ENCODE measurements at regions not wholly inside any gene's neighbourhood (a gene's known extent, or its start where the extent isn't known, plus 50 kb on each side); places are given as distances from the start of the nearest gene placed in this dataset.

DNA sequence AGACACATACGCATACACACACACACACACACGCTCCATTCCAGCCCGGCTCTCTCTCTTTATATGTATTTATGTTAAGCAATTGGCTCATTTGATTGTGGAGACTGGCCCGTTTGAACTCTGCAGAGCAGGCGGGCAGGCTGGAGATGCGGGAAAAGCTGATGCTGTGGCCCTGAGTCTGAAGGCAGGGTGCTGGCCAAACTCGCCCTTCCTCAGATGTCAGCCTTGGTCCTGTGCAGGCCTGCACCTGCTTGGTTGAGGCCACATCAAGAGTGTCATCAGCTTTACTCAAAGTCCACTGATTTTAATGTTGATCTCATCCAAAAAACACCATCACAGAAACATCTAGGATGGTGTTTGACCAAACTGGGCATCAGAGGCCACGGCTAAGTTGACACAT, 569.3 kb downstream of the TBC1D22A start:
- Histone ChIP-seq H3K4me3 (replicated peaks; ENCODE audit: insufficient read depth, low read length) (no peak overlapping the region), H3K27me3 (ENCODE audit: insufficient read depth, poor library complexity, severe bottlenecking) (no peaks in the 10 kb centered on the region), H3K27ac (replicated peaks) (no peak overlapping the region)
- no peak for DNase-seq (ENCODE audit: low read depth in 1 of 2, low spot score in 1 of 2)
- TF ChIP-seq SPI1 (IDR thresholded peaks at IDR 0.05; ENCODE audit: borderline replicate concordance, low read depth) (no peak), POLR2AphosphoS5 (IDR thresholded peaks at IDR 0.05; ENCODE audit: low read depth) (no peak), GABPA (IDR thresholded peaks at IDR 0.05; ENCODE audit: low read depth) (no peak), CTCF (IDR thresholded peaks at IDR 0.05; ENCODE audit: insufficient read depth, low read length) (no peak)
- TF ChIP-seq, protein P1, sequence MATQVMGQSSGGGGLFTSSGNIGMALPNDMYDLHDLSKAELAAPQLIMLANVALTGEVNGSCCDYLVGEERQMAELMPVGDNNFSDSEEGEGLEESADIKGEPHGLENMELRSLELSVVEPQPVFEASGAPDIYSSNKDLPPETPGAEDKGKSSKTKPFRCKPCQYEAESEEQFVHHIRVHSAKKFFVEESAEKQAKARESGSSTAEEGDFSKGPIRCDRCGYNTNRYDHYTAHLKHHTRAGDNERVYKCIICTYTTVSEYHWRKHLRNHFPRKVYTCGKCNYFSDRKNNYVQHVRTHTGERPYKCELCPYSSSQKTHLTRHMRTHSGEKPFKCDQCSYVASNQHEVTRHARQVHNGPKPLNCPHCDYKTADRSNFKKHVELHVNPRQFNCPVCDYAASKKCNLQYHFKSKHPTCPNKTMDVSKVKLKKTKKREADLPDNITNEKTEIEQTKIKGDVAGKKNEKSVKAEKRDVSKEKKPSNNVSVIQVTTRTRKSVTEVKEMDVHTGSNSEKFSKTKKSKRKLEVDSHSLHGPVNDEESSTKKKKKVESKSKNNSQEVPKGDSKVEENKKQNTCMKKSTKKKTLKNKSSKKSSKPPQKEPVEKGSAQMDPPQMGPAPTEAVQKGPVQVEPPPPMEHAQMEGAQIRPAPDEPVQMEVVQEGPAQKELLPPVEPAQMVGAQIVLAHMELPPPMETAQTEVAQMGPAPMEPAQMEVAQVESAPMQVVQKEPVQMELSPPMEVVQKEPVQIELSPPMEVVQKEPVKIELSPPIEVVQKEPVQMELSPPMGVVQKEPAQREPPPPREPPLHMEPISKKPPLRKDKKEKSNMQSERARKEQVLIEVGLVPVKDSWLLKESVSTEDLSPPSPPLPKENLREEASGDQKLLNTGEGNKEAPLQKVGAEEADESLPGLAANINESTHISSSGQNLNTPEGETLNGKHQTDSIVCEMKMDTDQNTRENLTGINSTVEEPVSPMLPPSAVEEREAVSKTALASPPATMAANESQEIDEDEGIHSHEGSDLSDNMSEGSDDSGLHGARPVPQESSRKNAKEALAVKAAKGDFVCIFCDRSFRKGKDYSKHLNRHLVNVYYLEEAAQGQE (IDR thresholded peaks at IDR 0.05; ENCODE audit: insufficient replicate concordance, low read depth), result no peak

DNA sequence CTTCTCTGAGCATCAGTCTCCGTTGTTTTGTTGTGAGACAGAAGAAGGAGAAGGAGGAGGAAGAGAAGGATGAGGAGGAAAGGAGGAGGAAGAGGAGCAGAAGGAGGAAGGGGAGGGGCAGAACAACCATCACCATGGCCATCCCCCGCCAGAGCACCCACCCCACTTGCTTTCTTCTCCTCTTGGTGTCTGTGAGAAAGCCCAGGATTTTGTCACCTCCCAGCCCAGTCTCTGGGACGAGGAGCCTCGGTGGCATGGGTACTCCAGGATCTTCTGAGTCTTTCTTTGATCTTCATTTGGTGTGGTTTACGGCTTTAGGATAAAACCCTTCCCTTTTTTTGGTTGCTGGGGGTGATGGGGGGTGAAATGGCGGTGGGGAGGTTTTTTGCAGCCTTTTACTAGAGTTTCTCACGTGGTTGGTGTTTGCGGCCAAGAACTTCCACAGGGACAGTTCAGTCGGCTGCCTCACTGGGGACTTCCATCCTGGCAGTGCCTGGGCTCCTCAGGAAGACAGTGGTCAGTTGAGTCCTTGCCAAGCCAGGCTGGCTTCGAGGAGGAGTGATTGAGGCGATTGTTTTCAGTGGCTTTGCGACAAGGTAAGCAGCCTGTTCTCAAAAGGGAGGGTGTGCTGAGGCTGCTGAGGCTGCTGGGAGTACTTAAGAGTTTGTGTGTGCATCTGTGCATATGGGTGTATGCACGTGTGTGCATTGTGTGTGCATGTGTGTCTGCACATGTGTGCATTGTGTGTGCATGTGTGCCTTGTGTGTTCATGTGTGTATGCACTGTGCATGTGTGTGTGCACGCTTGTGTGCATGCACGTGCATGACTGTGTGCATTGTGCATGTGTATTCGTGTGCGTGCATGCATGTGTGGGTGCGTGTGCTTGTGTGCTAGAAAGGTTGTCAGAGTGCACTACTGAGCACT, 567.5 kb downstream of the TBC1D22A start:
- H3K27me3 ChIP-seq (ENCODE audit: insufficient read depth, poor library complexity, severe bottlenecking), result no peaks in the 10 kb centered on the region
- no peak for TF ChIP-seq POLR2AphosphoS5 (IDR thresholded peaks at IDR 0.05; ENCODE audit: low read depth)
- no peak overlapping the region for H3K27ac ChIP-seq (replicated peaks)

DNA sequence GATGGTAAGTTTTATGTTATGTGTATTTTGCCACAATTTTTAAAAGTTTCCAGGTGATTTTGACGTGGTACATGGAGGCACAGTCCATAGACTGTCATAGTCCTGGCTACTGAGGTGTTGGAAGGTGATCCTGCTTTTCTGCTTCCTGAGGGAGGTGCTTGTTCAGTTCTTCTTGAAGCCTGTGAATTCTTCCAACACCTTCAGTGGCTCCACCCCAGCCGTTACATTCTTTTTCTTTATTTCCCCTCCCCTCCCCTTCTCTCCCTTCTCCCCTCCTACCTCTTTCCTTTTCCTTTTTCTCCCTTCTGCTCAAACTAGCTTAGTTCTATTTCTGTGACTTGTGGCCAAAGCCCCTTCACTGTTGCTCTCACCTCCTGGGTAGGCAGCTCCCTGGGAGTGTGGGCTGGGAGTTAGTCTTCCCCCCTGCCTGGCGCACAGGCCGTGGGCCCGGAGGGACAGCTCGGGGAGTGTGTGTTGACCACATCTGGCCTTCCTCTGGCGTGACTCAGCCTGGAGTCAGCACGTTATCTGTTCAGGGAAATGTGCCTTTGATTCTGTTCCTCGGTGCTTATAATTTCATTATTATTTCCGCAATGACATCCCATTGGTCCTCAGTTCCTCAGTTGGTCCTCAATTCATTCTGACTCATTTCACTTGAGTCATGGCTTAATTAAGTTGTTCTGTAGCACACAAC, 566.2 kb downstream of the TBC1D22A start:
- no peaks in the 10 kb centered on the region for H3K27me3 ChIP-seq (ENCODE audit: insufficient read depth, poor library complexity, severe bottlenecking)
- DNase-seq (ENCODE audit: low read depth in 1 of 2, low spot score in 1 of 2), result no peak
- TF ChIP-seq, protein P1 (IDR thresholded peaks at IDR 0.05; ENCODE audit: insufficient replicate concordance, low read depth), result no peak
- no peak for TF ChIP-seq POLR2AphosphoS5 (IDR thresholded peaks at IDR 0.05; ENCODE audit: low read depth)
- no peak for TF ChIP-seq GABPA (IDR thresholded peaks at IDR 0.05; ENCODE audit: low read depth)
- no peak for TF ChIP-seq SPI1 (IDR thresholded peaks at IDR 0.05; ENCODE audit: borderline replicate concordance, low read depth)
- TF ChIP-seq CTCF (IDR thresholded peaks at IDR 0.05; ENCODE audit: insufficient read depth, low read length), result no peak
- no peak overlapping the region for H3K4me3 ChIP-seq (replicated peaks; ENCODE audit: insufficient read depth, low read length)
- H3K27ac ChIP-seq (replicated peaks), result no peak overlapping the region

More for the DNA sequence above, 567.5 kb downstream of the TBC1D22A start:
- DNase-seq (ENCODE audit: low read depth in 1 of 2, low spot score in 1 of 2), result no peak
- H3K4me3 ChIP-seq (replicated peaks; ENCODE audit: insufficient read depth, low read length), result no peak overlapping the region

DNA sequence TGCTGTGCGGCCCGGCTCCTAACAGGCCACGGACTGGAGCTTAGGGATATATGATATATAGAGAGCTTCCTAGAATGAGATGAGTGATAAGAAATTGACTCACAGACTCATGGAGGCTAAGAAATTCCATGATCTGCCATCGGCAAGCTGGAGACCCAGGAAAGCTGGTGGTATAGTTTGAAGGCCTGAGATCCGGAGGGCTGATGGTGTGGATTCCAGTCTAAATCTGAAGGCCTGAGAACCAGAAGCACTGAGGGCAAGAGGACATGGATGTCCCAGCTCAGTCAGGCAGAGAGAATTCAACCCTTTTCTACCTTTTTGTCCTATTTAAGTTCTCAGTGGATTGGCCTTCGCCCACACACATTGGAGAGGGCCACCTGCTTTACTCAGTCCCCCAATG, 564.8 kb downstream of the TBC1D22A start:
- H3K27me3 ChIP-seq (ENCODE audit: insufficient read depth, poor library complexity, severe bottlenecking), result no peaks in the 10 kb centered on the region
- no peak overlapping the region for H3K4me3 ChIP-seq (replicated peaks; ENCODE audit: insufficient read depth, low read length)
- DNase-seq (ENCODE audit: low read depth in 1 of 2, low spot score in 1 of 2), result no peak
- no peak overlapping the region for H3K27ac ChIP-seq (replicated peaks)
- TF ChIP-seq CTCF (IDR thresholded peaks at IDR 0.05; ENCODE audit: insufficient read depth, low read length) (no peak), POLR2AphosphoS5 (IDR thresholded peaks at IDR 0.05; ENCODE audit: low read depth) (no peak), GABPA (IDR thresholded peaks at IDR 0.05; ENCODE audit: low read depth) (no peak), SPI1 (IDR thresholded peaks at IDR 0.05; ENCODE audit: borderline replicate concordance, low read depth) (no peak)
- TF ChIP-seq, protein P1 (IDR thresholded peaks at IDR 0.05; ENCODE audit: insufficient replicate concordance, low read depth), result no peak

Data from HL-60 (cell line).